HG02852 (cell line): ENCODE measurements at regions not wholly inside any gene's neighbourhood (a gene's known extent, or its start where the extent isn't known, plus 50 kb on each side); places are given as distances from the start of the nearest gene placed in this dataset.
"Not testable (repeated sequence)": the region's sequence is repeated elsewhere in the genome, so short reads cannot be mapped to it uniquely, and the experiment has no call there.

Experiments used
- ATAC-seq: cut with Tn5 transposase; IDR thresholded peaks from one replicate; pipeline ENCODE4 v1.9.1; 2021; ENCODE audit warnings: mild to moderate bottlenecking, moderate library complexity; ENCODE audit not compliant: unreplicated experiment

DNA sequence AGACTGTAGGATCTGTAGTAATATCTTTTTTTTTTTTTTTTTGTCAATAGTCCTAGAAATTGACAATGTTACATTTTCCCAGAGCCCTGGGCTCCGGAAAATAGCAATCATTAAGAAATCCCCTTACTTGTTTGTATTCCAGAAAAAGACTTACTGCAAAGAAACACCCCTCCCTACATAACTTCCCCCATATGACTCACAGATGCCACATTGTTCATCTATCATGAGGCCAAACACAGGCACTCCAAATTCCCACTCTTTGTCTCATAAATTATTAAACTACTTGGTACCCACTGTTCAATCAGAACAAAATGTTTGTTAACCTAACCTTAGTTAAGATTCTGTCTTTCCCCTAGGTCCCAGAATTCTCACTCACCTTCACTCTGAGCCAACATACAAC lies 53.5 kb downstream of the TEX51 start:
- no peak for ATAC-seq

- ATAC-seq, result no peak
Observed at GRCh38 chr2:126953483-126953882, 54.8 kb downstream of the TEX51 start.

DNA sequence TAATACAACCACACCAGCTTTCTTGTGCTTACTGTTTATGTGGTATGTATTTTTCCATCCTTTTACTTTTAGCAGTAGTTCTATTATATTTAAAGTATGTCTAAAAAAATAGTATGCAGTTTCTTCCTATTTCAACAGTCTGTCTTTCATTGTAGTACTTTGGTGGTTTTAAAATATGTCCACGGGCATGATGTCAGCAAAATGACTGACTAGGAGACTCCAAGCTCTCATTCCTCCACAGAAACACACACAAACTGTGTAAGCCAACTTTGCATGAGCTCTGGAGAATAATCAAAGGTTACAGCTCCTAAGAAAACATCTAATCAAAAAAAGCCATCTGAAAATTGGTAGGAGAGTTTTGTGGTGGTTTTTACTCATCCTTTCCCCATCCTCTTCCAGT lies 56.1 kb downstream of the TEX51 start:
- no peak for ATAC-seq

DNA sequence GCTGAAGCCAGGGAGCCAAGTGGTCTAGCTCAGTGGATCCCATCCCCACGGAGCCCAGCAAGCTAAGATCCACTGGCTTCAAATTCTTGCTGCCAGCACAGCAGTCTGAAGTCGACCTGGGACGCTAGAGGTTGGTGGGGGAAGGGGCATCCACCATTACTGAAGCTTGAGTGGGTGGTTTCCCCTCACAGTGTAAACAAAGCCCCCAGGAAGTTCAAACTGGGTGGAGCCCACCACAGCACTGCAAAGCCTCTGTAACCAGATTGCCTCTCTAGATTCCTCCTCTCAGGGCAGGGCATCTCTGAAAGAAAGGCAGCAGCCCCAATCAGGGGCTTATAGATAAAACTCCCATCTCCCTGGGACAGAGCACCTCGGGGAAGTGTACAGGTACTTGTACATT lies 58.1 kb downstream of the TEX51 start:
- not testable (repeated sequence) for ATAC-seq

- no peak for ATAC-seq
Observed at GRCh38 chr2:126963390-126963789, 64.7 kb downstream of the TEX51 start.

DNA sequence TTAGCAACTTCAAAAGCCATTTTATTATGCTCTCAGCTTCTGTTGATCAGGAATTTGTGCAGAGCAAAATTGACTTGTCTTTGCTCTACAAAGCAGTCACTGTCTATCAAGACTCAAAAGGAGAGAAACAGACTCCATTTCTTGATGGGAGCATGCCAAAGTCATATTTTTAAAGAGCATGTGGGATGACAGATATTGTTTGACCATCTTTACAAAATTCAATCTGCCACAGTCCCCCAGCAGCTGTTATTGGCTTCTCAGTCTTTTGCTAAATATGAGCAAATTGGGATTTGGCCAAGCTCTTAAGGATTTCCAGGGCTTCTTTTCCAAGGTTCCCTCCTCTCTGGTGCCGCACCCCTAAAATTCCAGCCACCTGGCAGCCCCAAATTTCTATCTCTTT lies 67.9 kb downstream of the TEX51 start:
- ATAC-seq, result no peak

- no peak for ATAC-seq
Observed at GRCh38 chr2:126970583-126970982, 71.9 kb downstream of the TEX51 start.

DNA sequence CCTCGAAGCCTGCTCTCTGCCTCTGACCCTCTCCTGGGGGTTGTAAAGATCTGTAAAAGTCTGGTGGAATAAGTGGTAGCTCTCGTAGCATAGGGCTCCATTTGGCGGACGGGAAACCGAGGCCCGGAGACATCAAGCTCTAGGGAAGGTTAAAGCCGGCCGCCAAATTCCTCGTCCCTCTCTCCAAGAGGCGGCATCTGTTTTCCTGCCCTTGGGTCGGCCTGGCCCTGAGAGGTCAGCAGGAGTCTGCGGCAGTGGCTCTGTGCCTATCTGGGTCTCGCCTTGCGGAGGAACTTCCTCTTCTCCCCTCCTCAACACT lies 72.4 kb downstream of the TEX51 start:
- ATAC-seq, result no peak

DNA sequence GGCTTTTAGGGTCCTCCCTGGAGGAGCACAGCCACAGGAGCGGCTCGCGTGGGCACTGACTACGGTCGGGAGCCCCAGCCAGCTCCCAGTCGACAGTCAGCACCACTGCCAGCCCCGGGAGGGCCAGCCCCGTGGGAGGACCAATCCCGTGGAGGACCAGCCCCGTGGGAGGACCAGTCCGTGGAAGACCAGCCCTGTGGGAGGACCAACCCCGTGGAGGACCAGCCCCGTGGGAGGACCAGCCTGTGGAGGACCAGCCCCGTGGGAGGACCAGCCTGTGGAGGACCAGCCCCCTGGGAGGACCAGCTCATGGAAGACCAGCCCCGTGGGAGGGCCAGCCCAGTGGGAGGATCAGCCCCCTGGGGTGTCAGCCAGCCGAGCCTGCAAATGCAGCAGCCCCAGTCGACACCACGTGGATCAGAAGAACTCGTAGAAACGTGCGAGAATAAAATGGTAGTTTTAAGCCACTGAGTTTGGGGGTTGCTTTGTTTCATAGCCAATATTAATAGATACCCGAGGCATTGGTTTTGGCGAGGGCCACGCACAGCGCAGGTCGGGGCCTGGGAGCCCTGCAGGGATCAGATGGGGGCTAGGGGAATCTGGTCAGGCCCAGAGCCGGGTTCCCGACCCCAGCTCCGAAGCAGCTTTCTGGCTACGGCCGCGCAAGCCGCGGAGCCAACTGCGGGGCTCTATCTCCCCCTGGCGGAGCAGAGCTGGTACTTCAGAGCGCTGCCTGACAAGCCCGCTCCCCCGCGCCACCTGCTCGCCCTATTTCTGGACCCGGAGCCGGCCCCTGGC lies 73.0 kb downstream of the TEX51 start:
- peak; percentile 93 for ATAC-seq

GRCh38 chr2:126972279-126972626 lies 73.6 kb downstream of the TEX51 start:
- peak; percentile 26 for ATAC-seq

GRCh38 chr2:126973745-126974144 lies 75.1 kb downstream of the TEX51 start:
- no peak for ATAC-seq

DNA sequence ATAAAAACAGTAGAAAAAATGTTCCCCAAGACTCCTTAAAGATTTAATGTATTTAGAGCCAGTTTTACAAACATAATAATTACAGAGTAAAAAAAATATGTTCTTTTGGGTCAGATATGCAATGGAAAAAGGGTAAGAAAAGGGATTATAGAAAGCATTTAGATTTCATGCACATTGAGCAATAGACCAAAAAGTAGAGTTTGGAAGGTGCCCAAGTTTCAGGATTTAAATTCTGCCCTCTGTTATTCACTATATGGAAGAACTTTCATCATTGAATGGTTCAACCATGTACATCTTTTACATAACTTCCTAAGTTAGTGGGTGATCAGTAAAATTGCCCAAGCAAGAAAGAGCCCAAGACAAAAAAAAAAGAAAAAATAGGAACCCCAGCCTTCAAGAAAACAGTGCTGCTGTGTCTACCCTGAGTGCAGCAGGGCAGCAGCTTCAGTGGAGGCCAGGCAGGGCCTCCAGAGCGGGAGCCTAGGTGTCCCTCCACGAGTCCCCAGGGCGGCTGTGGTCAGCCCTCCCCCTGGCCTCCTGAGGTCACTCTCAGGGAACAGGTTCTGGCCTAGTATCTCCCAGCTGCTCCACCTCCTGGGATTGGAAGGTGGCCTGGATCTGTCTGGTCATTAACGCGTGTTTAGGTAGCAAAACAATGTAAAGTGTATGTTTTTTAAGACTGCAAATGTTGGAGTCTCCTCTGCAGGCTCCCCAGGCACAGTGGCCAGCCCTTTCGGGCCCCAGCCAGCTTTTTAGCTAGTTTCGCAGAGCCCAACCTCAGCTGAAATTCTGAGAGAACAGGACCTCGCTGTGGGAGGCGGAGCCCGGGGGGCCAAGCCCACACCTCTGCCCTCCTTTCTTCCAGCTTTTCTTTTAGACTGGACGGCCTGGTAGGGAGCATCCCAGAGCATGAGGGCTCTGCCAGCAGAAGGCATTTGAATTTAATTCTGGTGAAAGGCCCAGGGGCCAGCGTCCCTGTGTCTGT lies 77.3 kb downstream of the TEX51 start:
- ATAC-seq, result no peak

GRCh38 chr2:126976721-126977328 lies 78.1 kb downstream of the TEX51 start:
- no peak for ATAC-seq

DNA sequence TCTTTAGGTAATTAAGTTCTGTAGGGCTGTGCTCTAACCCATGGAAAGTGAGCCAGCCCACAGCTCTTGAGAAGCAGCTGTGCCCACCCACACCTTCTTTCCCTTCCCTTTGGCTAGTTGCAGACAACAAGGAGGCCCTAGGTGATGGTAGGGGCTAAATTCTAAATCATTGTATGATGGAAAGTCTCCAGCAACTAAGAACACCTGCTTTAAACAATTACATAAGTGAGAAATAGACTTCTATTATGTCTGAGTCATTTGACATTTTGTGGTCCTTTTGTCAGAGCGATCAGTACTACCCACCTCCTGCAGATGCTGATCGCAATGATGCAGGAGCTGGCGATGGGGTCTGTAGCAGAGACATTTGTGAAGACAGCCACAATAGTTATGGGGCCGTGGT lies 79.6 kb downstream of the TEX51 start:
- ATAC-seq, result no peak

GRCh38 chr2:126979039-126980003 lies 80.6 kb downstream of the TEX51 start:
- no peak for ATAC-seq

GRCh38 chr2:126981476-126981875 lies 82.8 kb downstream of the TEX51 start:
- no peak for ATAC-seq

GRCh38 chr2:126982935-126983334 lies 84.2 kb downstream of the TEX51 start:
- no peak for ATAC-seq

- ATAC-seq, result no peak
Observed at GRCh38 chr2:126986631-126987187, 88.0 kb downstream of the TEX51 start.

- no peak for ATAC-seq
Observed at GRCh38 chr2:126988482-126988881, 89.8 kb downstream of the TEX51 start.

DNA sequence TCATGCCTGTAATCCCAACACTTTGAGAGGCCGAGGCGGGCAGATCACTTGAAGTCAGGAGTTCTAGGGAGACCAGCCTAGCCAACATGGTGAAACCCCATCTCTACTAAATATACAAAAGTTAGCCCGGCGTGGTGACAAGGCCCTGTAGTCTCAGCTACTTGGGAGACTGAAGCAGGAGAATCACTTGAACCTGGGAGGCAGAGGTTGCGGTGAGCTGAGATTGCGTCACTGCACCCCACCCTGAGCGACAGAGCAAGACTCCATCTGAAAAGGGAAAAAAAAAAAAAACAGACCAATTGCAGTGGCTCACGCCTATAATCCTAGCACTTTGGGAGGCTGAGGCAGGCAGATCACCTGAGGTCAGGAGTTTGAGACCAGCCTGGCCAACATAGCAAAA lies 90.4 kb downstream of the TEX51 start:
- ATAC-seq, result not testable (repeated sequence)
